Neural progenitor cell (in vitro differentiated cells): ENCODE measurements at regions not wholly inside any gene's neighbourhood (a gene's known extent, or its start where the extent isn't known, plus 50 kb on each side); places are given as distances from the start of the nearest gene placed in this dataset.
A peak's percentile ranks its signal among the peaks of the same experiment; 100 is the strongest.

Experiments used
- DNase-seq: peaks from one replicate; pipeline ENCODE4 v3.0.0-alpha.2; 2016; ENCODE audit warnings: low spot score
- H2AFZ ChIP-seq: fragments of 200-600 bp; sonication (generic); replicated peaks from 2 replicates; pipeline ENCODE4 v1.6.1; 2016; ENCODE audit warnings: antibody characterized with exemption
- H3F3A ChIP-seq: fragments of 200-600 bp; sonication (generic); 2 replicates; pipeline ENCODE4 v1.6.1; 2016; ENCODE audit warnings: antibody characterized with exemption, low read depth
- H3K27ac ChIP-seq: fragments of 200-600 bp; sonication (generic); 2 replicates; pipeline ENCODE4 v1.5.1; 2016; ENCODE audit warnings: mild to moderate bottlenecking
- H3K27me3 ChIP-seq: fragments of 200-600 bp; sonication (generic); 2 replicates; pipeline ENCODE4 v1.6.1; 2016; ENCODE audit warnings: mild to moderate bottlenecking, moderate library complexity
- H3K36me3 ChIP-seq: fragments of 200-600 bp; sonication (generic); 2 replicates; pipeline ENCODE4 v1.5.1; 2016
- H3K4me1 ChIP-seq: fragments of 200-600 bp; sonication (generic); 2 replicates; pipeline ENCODE4 v1.6.1; 2016; ENCODE audit warnings: mixed run types
- H3K4me2 ChIP-seq: fragments of 200-600 bp; sonication (generic); 2 replicates; pipeline ENCODE4 v1.6.1; 2016
- H3K4me3 ChIP-seq: fragments of 200-600 bp; sonication (generic); 2 replicates; pipeline ENCODE4 v1.5.1; 2016
- H3K79me2 ChIP-seq: fragments of 200-600 bp; sonication (generic); 2 replicates; pipeline ENCODE4 v1.6.1; 2016; ENCODE audit warnings: low read depth
- H3K9ac ChIP-seq: fragments of 200-600 bp; sonication (generic); 2 replicates; pipeline ENCODE4 v1.6.1; 2016
- H3K9me3 ChIP-seq: fragments of 200-600 bp; sonication (generic); 2 replicates; pipeline ENCODE4 v1.5.1; 2016; ENCODE audit warnings: low read depth
- H4K20me1 ChIP-seq: fragments of 200-600 bp; sonication (generic); 2 replicates; pipeline ENCODE4 v1.6.1; 2016; ENCODE audit warnings: low read depth
- H3K27ac Mint-ChIP-seq: 3 replicates; pipeline ENCODE4 v1.8.0; 2021; ENCODE audit warnings: mixed read lengths
- H3K27me3 Mint-ChIP-seq: 2 replicates; pipeline ENCODE4 v1.8.0; 2022; ENCODE audit warnings: low read depth, mild to moderate bottlenecking, inconsistent platforms, moderate library complexity, mixed read lengths; ENCODE audit not compliant: insufficient read depth
- H3K36me3 Mint-ChIP-seq: 3 replicates; pipeline ENCODE4 v1.8.0; 2021; ENCODE audit warnings: mixed read lengths
- H3K4me1 Mint-ChIP-seq: 3 replicates; pipeline ENCODE4 v1.8.0; 2021; ENCODE audit warnings: mixed read lengths
- H3K4me3 Mint-ChIP-seq: 3 replicates; pipeline ENCODE4 v1.8.0; 2021; ENCODE audit warnings: mild to moderate bottlenecking, moderate library complexity, mixed read lengths
- H3K9me3 Mint-ChIP-seq: 3 replicates; pipeline ENCODE4 v1.8.0; 2020; ENCODE audit warnings: mixed read lengths
- EZH2 ChIP-seq: fragments of 200-600 bp; sonication (generic); IDR thresholded peaks from 2 replicates; pipeline ENCODE4 v1.6.1; 2017; ENCODE audit warnings: antibody characterized with exemption, mild to moderate bottlenecking, moderate library complexity
- EZH2phosphoT487 ChIP-seq: fragments of 200-600 bp; sonication (generic); IDR thresholded peaks from 2 replicates; pipeline ENCODE4 v1.6.1; 2017; ENCODE audit warnings: antibody characterized with exemption
- TF ChIP-seq, protein P1 (sequence below): fragments of 200-600 bp; sonication (generic); IDR thresholded peaks from 2 replicates; pipeline ENCODE4 v1.5.1; 2017; ENCODE audit warnings: antibody characterized with exemption, mild to moderate bottlenecking

DNA sequence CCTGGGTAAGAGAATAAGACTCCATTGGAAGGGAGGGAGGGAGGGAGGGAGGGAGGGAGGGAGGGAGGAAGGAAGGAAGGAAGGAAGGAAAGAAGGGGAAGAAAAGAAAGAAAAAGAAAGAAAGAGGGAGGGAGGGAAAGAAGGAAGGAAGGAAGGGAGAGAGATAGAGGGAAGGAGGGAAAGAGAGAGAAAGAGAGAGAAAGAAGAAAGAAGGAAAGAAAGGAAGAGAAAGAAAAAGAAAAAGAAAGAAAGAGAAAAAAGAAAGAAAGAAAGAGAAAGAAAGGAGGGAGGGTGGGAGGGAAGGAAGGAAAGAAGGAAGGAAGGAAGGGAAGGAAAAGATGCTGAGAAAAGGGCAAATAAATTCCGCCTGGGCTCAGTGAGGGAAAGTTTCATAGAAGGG, 74.7 kb upstream of the IFNAR2 start:
- Histone ChIP-seq H4K20me1 (no peaks in the 10 kb centered on the region), H3F3A (no peaks in the 10 kb centered on the region)
- peaks cover 16% of the 10 kb centered on the region for H3K27me3 Mint-ChIP-seq

DNA sequence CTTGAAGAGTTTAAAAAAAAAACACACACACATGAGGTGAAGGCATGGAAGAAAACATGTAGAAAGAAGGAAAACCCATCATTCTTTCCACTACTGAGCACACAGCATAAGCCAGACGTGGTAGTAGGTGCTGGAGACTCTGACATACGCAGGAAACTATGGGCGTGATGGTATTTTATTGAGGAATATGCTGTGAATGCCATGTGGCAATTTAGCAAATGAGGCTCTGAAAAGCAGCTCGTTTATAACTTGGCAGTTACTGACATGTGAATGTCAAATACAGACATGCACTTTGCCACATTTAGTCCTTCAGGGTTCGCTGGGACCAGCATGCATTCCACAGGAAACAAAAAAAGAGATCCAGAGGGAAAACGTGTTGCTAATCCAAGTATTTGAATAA, 74.3 kb upstream of the IFNAR2 start:
- Mint-ChIP-seq H3K9me3 (peaks cover 10% of the 10 kb centered on the region), H3K36me3 (no peaks in the 10 kb centered on the region), H3K4me1 (peaks cover 21% of the 10 kb centered on the region), H3K27ac (no peak overlapping the region), H3K27me3 (peaks cover 16% of the 10 kb centered on the region), H3K4me3 (no peak overlapping the region)
- Histone ChIP-seq H2AFZ (no peak overlapping the region), H3K4me2 (no peak overlapping the region), H3K79me2 (no peaks in the 10 kb centered on the region), H4K20me1 (no peaks in the 10 kb centered on the region), H3K27ac (no peak overlapping the region), H3K4me3 (no peak overlapping the region), H3F3A (no peaks in the 10 kb centered on the region), H3K9ac (no peak overlapping the region), H3K9me3 (no peaks in the 10 kb centered on the region), H3K36me3 (no peaks in the 10 kb centered on the region), H3K27me3 (no peaks in the 10 kb centered on the region), H3K4me1 (no peaks in the 10 kb centered on the region)
- TF ChIP-seq EZH2phosphoT487: no peak
- TF ChIP-seq EZH2: no peak
- TF ChIP-seq, protein P1, sequence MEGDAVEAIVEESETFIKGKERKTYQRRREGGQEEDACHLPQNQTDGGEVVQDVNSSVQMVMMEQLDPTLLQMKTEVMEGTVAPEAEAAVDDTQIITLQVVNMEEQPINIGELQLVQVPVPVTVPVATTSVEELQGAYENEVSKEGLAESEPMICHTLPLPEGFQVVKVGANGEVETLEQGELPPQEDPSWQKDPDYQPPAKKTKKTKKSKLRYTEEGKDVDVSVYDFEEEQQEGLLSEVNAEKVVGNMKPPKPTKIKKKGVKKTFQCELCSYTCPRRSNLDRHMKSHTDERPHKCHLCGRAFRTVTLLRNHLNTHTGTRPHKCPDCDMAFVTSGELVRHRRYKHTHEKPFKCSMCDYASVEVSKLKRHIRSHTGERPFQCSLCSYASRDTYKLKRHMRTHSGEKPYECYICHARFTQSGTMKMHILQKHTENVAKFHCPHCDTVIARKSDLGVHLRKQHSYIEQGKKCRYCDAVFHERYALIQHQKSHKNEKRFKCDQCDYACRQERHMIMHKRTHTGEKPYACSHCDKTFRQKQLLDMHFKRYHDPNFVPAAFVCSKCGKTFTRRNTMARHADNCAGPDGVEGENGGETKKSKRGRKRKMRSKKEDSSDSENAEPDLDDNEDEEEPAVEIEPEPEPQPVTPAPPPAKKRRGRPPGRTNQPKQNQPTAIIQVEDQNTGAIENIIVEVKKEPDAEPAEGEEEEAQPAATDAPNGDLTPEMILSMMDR: no peak
- no peak for DNase-seq

More for the DNA sequence above, 74.7 kb upstream of the IFNAR2 start:
- Histone ChIP-seq H3K27me3 (no peaks in the 10 kb centered on the region), H2AFZ (no peak overlapping the region), H3K4me3 (no peak overlapping the region), H3K36me3 (no peaks in the 10 kb centered on the region), H3K4me1 (no peaks in the 10 kb centered on the region), H3K27ac (no peak overlapping the region), H3K79me2 (no peaks in the 10 kb centered on the region), H3K9me3 (no peaks in the 10 kb centered on the region), H3K4me2 (no peak overlapping the region), H3K9ac (no peak overlapping the region)
- no peak for DNase-seq
- no peak overlapping the region for H3K27ac Mint-ChIP-seq
- H3K36me3 Mint-ChIP-seq: no peaks in the 10 kb centered on the region
- peaks cover 6% of the 10 kb centered on the region for H3K9me3 Mint-ChIP-seq
- H3K4me3 Mint-ChIP-seq: no peak overlapping the region
- H3K4me1 Mint-ChIP-seq: peaks cover 22% of the 10 kb centered on the region
- no peak for TF ChIP-seq EZH2phosphoT487
- TF ChIP-seq EZH2: no peak
- TF ChIP-seq, protein P1: no peak

- DNase-seq: peak; percentile 42
- no peak for TF ChIP-seq EZH2phosphoT487
- TF ChIP-seq, protein P1: no peak
- TF ChIP-seq EZH2: no peak
- Histone ChIP-seq H2AFZ (no peak overlapping the region), H3K9ac (no peak overlapping the region), H3K4me2 (no peak overlapping the region), H3K79me2 (no peaks in the 10 kb centered on the region), H3F3A (peaks cover 8% of the 10 kb centered on the region), H3K36me3 (no peaks in the 10 kb centered on the region), H3K4me3 (no peak overlapping the region), H3K9me3 (no peaks in the 10 kb centered on the region), H4K20me1 (no peaks in the 10 kb centered on the region), H3K27me3 (no peaks in the 10 kb centered on the region), H3K27ac (no peak overlapping the region), H3K4me1 (peaks cover 4% of the 10 kb centered on the region)
- Mint-ChIP-seq H3K27ac (no peak overlapping the region), H3K4me3 (no peak overlapping the region), H3K4me1 (peaks cover 25% of the 10 kb centered on the region), H3K27me3 (peaks cover 15% of the 10 kb centered on the region), H3K9me3 (peaks cover 15% of the 10 kb centered on the region), H3K36me3 (no peaks in the 10 kb centered on the region)
Observed at GRCh38 chr21:33157303-33157702, 72.4 kb upstream of the IFNAR2 start.

DNA sequence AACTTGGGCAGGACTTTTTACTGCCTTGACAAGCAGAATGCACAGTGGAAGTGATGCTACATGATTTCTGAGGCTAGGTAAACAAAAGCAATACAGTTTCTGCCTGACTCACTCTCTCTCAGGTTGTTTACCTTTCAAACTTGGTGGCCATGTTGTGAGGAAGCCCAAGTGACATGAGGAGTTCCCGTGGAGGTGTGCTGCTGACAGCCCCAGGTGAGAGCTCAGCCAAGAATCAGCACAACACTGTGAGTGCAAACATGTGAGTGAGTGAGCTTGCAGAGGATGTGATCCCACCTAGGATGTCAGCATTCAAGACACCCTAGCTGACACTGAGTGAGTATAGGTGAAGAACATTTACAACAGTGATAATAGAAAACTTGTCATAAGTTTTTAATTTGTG, 71.1 kb upstream of the IFNAR2 start:
- no peak overlapping the region for H3K27ac Mint-ChIP-seq
- no peaks in the 10 kb centered on the region for H3K27me3 ChIP-seq
- H3K9ac ChIP-seq: no peak overlapping the region
- peaks cover 20% of the 10 kb centered on the region for H3F3A ChIP-seq
- H3K36me3 ChIP-seq: no peaks in the 10 kb centered on the region
- H3K4me1 Mint-ChIP-seq: peaks cover 31% of the 10 kb centered on the region
- H4K20me1 ChIP-seq: no peaks in the 10 kb centered on the region
- TF ChIP-seq EZH2 (no peak), EZH2phosphoT487 (no peak)
- TF ChIP-seq, protein P1: no peak
- peaks cover 15% of the 10 kb centered on the region for H3K4me1 ChIP-seq
- no peaks in the 10 kb centered on the region for H3K79me2 ChIP-seq
- H3K27me3 Mint-ChIP-seq: peaks cover 19% of the 10 kb centered on the region
- DNase-seq: no peak
- no peaks in the 10 kb centered on the region for H3K9me3 ChIP-seq
- H3K4me2 ChIP-seq: no peak overlapping the region
- no peak overlapping the region for H3K27ac ChIP-seq
- H3K9me3 Mint-ChIP-seq: peaks cover 15% of the 10 kb centered on the region
- H2AFZ ChIP-seq: no peak overlapping the region
- no peak overlapping the region for H3K4me3 ChIP-seq
- no peak overlapping the region for H3K4me3 Mint-ChIP-seq
- no peaks in the 10 kb centered on the region for H3K36me3 Mint-ChIP-seq
